ENCODE measurements at regions not wholly inside any gene's neighbourhood (a gene's known extent, or its start where the extent isn't known, plus 50 kb on each side); places are given as distances from the start of the nearest gene placed in this dataset.
"Not testable (repeated sequence)": the region's sequence is repeated elsewhere in the genome, so short reads cannot be mapped to it uniquely, and the experiment has no call there.

DNA sequence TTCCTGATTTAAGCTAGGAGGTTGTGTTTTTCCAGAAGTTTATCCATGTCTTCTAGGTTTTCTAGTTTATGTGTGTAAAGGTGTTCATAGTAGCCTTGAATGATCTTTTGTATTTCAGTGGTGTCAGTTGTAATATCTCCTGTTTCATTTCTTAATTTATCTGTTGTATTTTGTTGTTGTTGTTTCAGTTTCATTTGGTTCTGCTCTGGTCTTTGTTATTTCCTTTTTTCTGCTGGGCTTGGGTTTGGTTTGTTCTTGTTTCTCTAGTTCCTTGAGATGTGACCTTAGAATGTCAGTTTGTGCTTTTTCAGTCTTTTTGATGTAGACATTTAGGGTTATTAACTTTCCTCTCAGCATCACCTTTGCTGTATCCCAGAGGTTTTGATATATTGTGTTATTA is 62.8 kb downstream of the SCP2D1 start:
- DNase-seq = not testable (repeated sequence)

DNA sequence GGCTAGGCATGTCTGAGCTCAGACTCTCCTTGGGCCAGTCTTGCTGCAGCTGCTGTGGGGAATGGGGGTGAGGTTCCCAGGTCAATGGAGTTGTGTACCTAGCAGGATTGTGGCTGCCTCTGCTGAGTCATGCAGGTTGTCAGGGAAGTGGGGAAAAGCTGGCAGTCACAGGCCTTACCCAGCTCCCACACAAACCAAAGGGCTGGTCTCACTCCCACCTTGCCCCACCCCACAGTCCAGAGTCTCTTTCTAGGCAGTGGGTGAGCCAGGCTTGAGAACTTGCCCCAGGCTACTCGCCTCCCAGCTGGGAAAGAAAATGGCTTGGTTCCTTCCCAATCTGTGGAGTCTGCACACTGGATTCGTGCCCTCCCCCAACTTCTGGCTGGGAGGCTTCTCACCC is 65.7 kb downstream of the SCP2D1 start:
- DNase-seq = no peak

DNA sequence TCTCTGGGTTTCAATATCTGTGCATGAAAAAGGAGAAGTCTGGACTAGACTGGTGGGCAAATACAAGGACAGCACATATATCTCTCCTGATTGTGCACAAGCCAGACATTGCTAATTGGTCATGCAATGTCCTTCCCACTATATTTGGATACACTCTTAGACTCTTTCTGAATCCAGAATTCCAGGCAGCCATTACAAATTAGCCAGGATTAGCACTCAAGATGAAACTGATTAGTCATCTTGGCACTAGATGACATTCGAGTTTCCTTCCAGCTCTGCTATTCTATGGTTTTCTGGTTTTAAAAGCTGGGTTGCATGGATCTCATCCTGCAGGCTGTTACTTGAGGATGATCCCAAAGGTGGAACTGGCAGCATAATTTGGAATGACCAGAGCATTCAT is 73.2 kb downstream of the SCP2D1 start:
- no peak for DNase-seq

DNA sequence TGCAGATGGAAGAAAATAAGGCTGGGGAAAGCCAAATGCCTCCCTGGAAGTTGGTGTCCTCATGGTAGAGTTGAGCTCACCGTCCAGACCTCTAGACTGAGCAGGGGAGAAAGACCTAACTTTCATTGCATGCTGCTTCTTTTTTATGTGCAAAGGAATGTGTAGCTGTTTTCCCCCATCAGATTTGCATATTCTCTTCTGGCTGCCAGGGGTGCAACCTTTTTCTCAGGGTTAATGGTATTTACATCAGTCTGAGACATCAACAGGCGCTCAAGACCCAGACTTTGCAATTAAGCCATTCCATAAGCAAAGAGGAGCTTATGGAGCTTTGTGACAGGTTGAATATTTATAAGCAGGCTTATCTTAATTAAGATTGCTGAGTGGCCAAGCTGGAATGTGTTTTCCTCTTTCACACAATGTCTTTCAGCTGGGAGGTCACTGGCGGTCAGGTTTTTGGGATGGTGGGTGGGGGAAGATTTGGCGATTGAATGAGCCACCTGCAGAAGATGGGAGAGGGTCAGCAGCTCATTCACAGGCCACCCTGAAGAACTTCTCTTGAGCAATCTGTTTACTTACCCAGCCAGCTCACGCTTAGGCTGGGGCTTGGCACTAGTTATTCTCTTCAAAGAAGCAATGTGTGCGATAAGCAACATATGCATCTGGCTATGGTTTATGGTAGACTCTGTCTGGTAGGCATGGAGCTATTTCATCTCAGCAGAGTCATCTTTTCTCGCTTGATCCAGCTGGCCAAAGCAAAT is 88.6 kb downstream of the SCP2D1 start:
- DNase-seq = no peak

DNA sequence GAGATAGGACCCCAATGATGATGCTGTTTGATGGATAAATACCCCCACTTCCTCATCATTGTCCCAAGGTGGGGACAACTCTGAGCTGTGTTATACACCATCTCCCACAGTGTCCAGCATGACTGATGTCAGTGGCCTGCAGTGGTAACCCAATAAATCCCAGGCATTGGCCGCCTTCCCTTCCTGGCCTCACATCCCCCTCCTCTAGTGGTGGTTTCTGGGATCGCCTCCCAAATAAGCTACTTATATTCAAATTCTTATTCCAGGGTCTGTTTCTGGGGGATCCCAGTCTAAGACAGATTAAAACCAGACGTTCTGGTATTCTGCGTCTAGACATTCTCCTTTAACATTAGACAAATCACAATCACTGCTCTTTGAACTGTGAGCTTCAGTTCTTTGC is 90.6 kb downstream of the SCP2D1 start:
- DNase-seq = no peak

DNA sequence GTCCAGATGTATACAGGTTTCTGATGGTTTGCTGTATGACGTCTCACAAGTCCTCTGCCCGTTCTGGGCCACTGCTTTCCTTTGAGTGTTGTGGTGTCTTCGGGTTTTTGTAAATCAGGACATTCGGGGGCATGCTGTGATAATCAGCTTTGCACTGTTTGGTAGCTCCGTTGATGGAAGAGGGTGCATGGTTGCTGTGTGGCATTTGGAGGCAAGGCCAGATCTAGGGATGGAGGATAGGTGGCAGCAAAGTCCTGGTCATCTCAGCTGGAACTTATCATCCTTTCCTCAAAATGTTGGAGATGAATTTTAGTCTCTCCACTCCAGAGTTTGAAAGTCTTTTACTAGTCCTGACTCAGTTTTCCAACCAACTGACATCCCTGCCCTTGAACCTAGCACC is 91.0 kb downstream of the SCP2D1 start:
- DNase-seq = no peak

DNA sequence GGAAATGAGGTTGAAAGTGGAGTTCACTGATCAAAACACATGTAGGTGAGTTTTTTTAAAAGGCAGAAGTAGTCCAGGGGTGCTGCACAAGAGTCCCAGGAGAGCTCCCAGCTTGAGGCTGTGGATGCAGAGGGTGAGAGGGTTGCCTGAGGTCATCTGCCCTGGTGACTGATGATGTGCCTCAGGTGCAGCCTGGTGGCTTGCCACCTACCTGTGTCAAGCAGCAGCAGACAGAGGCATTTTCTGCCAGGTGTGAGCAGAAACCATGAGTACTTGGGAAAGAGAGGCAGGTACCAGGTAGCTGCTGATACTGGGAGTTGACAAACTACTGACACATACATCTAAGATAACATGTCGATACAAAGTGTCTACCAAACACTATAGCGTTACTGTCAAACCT is 92.5 kb downstream of the SCP2D1 start:
- DNase-seq = no peak

DNA sequence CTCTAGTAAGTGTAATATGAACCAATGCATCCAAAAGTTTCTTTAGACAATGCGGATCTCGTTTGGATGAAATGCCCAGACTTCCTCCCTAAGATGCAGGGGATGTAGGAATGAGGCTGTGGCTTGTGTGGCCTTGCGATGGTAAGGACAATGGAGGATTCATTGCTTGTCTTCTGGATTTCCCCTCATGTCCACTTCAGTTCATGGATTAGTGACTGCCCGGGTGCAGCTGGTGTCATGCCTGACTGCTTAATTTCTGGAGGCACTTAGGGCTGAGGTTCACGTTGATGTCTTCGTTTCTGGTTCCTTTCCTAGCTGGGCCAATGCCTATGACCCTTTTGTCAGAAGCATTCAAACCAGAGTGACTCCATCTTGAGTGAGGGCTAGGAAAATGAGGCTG is 93.8 kb downstream of the SCP2D1 start:
- no peak for DNase-seq

DNA sequence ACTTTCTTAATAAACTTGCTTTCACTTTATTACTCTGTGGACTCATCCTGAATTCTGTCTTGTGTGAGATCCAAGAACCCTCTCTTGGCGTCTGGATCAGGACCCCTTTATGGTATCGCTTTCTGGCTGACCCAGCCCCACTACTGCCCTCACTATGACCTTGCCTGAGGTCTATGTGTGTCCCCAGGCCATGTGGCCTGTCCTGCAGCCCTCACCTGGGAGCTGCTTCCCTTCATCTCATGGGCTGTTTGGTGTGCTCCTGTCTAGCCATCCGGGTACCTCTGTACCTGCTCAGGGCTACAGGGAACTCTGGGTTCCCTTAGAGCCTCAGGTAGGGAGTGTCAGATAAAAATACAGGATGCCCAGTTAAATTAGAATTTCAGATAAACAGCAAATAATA is 94.5 kb downstream of the SCP2D1 start:
- DNase-seq = no peak

DNA sequence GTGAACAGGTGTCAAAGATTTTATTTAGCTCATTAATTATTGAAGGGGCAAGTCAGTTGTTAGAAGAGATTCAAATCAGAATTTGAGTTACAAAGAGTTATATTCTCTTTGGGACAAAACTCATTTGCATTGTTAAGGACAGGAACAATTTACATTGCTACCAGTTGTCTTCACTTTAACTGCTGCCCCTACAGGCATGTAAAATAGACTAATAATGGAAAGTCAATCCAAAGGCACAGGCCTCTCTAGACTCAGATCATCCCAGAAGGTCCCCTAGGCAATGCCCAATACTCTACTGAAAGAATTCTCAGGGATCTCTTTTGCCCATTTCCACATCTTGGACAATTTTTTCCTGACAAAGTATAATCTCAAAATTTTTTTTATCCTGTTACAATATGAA is 95.7 kb downstream of the SCP2D1 start:
- no peak for DNase-seq

DNA sequence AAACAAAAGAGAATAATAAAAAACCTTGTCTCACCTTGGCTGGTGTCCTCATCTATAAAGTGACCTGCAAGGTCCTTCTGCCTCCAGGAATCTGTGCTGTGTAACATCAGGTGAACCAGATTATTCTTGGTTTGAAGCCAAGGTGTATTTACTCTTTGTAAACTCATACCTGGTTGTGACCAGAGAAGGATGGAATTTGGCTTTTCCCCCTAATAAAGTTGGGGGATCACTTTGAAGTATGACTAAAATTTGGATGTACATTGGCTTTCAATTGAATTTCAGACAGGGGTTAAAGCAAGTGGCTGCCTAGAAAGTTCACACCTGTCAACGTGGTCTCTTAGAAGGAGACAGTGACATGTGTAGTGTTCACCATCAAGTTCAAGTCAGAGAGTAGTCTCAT is 100.1 kb downstream of the SCP2D1 start:
- DNase-seq = no peak

DNA sequence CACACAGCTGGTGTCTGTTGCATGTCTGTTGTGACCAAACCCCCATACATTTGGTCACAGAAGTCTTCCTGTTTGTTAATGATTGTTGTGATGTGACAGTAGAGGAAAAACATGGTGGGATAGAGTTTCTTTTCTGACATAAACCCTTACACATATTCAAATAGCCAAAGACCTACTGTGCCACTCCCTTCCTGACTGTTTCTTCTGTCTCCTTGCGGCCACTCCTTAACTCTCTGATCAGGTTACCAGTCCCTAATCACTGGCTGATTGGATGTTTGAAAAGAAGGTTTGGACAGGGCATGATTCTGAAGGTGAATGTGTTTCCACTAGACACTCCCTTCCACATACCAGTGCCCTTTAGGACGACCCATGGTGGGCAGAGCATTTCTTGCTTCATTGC is 101.2 kb downstream of the SCP2D1 start:
- DNase-seq = no peak

DNA sequence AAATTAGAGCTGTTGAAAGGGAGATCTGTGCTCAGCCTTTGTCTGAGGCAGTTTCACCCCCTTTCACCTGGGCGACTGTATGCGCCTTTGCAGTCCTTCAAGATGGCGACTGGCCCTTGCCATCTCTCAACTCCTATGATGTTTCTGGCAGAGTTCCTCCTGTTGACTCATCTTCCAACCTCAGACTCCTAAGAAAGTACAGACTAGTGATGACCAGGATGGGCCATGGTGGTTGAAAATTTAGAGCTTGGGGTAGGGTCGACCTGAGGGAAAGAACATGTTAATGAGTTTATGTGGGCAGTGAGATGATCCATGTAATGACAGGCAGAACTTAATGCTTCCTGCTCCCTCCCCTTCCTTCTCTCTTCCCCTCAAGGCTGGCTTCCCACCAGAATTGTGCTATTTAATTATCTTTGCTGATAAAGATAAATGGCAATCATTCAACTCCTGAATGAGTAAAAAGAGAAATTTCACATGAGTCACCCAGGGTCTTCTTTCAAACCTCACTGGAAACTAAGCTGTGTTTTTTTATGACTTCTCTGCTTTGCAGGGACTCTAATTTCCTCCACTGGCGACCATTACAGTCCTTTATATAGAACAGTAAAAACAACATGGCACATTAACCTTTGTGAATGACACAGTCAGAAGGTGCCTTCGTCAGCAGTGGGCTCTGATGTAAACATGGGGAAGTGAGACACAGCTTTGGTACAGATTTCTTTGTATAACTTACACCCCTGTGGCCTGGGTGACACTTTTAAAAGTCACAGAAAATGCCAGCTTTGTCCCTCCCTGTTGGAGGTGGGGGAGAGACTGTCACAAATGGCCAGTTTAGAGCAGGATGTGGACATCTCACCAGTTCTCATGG is 103.5 kb downstream of the SCP2D1 start:
- no peak for DNase-seq

DNA sequence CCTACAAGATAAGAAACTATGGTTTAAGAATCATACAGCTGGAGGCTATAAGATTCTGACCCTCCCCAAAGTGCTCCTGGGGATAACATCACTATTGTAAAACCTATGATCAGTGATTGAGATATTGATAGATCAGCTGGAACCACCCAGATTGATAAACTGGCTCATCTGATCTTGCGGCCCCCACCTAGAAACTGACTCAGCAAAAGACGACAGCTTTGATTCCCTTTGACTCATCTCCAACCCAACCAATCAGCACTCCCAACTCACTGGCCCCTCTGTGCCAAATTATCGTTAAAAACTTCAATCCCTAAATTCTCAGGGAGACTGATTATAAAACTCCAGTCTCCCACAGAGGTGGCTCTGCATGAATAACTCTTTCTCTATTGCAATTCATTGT is 106.4 kb downstream of the SCP2D1 start:
- DNase-seq = no peak

DNA sequence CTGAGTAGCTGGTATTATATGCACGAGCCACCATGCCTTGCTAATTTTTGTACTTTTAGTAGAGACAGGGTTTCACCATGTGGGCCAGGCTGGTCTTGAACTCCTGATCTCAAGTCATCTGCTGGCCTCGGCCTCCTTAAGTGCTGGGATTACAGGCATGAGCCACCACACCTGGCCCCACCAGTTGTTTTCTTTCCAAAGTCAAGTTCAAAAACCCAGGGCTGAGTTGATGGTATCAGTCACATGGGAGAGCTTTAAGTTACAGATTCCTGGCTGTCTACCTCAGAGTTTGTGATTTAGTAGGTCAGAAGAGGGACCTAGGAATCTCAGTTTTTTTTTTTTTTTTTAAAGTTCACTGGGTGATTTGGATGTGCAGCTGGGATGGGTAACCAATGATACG is 107.7 kb downstream of the SCP2D1 start:
- no peak for DNase-seq

DNA sequence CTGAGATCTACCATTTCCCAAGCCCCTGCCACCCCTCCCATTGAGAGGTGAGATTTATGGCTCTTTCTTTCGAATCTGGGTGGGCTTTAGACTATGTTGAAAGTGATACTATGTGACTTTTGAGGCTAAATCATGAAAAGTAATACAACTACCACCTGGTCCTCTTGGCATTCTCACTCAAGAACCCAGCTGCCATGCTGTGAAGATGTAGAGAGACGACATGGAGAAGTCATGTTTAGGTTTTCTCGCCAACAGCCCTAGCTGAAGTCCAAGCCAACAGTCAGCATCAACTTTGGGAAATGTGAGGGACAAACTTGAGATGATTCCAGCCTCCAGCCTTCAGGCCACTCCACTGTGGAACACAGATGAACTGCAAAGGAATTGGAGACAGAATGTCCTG is 108.7 kb downstream of the SCP2D1 start:
- DNase-seq = no peak

DNA sequence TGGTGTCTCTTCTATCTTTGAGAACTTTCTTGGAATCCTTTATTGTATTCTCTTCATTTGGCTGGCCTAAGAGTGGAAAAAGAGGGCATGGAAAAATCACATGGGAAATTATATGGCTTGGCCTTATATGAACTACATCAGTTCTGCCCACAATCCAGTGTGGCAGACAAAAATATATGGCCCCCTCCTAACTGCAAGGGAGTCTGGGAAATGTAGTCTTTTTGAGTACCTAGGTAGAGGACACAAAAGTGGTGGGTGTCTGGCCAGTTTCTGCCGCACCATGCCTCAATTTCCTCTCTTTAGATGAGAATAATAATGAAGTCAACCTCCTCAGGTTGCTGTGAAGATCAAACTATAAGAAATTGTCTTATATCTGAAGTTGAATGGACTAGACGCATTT is 109.3 kb downstream of the SCP2D1 start:
- no peak for DNase-seq

DNA sequence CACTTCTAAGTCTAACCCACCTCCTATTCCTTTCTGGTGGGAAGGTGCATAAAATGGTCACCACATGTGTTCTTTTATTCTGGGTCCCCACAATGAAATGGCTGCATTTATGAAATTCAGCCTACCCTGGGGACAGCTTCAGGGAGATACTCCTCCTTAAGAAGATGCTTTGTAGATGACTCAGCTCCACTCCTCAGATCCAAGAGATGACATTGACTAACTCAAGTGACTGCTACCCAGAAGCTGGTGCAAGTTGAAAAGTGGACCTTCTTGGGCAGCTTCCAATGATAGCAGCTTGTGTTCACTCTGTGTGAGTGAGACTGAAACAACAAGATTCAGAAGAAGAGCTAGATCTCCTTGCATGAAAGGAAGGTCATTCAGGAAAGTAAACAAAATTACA is 113.4 kb downstream of the SCP2D1 start:
- DNase-seq = no peak

DNA sequence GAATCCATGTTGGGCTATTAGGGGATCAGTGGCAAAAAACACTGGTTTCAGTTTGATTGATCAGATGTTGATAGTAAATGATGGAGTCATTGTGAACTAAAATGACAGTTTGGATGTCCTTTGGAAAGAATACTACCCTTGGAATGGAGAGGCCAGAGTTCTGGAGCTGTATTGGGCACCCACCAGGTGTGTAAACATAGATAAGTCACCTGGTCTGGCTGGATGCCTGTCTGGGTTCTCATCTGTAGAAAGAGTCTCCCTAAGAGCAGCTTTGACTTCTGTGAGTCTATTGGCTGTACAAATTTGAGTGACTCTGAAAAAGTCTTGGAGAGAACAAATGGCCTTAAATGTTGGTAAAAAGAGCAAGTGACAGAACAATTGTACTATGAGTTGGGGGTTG is 115.0 kb downstream of the SCP2D1 start:
- no peak for DNase-seq

DNA sequence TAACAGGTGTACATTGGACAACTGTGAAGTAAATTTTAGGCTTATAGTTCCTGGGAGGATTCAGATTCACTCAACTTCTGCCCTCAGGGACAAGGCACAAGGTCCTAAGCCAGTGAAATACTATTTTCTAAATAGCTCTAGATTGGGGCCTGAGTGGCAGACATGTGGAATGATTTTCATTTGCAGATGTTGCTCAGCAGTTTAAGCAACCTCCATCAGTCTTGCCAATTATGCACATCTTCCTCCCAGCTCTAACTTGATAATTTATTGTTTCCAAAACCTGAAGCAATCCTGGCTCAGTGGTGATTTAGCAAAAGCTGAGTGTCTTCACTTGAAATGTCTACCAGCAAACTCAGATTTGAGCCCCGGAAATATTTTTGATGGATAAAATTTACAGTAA is 116.2 kb downstream of the SCP2D1 start:
- no peak for DNase-seq

DNA sequence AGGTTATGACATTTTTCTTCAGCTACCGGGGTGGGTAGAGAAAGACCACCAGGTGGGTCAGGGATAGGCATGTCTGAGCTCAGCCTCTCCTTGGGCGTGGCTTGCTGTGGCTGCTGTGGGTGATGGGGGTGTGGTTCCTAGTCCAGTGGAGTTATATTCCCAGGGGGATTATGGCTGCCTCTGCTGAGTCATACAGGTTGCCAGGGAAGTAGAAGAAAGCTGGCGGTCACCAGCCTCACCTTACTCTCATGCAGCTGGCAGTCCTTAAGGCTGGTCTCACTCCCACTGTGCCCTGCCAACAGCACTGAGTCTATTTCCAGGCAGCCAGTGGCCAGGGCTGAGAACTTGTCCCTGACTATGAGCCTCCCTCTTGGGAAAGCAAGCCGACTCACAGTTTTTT is 130.0 kb downstream of the SCP2D1 start:
- DNase-seq = no peak

DNA sequence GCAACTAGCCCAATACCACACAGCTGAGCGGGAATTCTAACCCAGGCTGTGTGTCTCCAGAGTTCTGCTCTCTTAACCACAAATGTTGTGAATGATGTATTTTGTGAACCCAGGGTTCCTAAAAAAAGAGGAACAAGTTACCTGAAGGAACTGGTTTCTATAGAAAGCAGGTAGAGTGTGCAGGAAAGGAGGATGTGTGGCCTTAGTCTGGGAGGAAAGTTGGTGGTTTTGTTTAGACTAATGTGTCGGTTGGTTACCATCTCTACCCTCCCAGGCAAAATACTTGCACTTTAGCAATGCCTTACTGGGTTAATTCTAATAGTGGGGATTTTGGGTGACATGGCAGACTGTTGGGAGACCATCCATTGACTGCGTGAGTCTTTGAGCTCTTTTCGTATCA is 143.3 kb downstream of the SCP2D1 start:
- no peak for DNase-seq

DNA sequence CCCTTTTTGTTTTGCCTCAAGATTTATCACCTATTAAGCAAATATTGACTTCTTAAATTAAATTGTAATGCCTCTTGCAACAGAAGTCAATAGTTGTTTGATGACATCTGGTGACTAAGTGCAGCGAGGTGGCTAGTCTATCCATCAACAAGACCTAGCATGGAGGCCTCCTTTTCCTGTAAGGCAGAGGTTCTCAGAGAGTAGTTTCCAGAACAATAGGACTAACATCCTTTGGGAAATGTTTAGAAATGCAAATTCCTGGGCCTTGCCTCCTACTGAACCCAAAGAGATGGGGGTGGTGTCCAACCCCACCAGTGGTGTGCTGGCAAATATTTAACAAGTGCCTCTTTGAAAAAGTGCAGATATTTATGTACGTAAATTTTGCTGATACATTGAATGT is 143.7 kb downstream of the SCP2D1 start:
- DNase-seq = no peak

DNA sequence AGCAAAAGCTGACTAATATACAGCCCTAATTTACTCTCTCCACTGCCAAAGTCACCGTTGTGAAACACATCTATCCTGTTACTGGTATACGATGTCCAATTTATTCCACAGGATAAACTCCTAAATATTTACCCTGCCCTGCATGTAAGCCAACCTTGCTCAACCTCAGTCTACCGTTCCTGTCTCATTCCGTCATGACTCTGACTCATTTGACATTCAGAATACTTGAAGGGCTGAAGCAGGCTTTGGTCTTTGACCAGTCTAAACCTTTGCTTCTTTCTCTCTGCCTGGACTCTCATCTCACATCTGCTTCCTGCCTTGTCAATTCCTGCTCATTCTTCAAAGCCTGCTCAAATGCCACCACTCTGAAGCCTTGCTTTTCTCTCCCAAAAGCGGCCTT is 157.5 kb downstream of the SCP2D1 start:
- DNase-seq = no peak

DNA sequence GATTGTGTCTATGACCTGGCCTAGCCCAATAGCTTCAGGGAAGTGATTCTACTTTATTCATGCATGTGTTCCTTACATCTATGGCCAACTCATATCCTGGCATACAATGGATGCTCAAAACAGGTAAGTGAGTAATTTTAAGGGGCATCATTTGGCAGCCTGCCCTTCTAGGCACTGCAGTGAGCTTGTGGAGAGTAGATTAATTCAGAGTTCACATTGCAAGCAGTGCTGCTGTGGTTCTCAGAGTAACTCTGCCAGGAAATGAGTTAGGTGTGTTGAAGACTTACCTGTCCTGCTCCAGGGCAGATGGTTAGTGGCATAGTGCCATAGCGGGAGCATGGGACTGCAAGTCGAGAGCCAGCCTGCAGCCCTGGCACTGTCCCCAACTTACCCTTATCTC is 158.0 kb downstream of the SCP2D1 start:
- no peak for DNase-seq
